GM18867 (cell line): ENCODE measurements at regions not wholly inside any gene's neighbourhood (a gene's known extent, or its start where the extent isn't known, plus 50 kb on each side); places are given as distances from the start of the nearest gene placed in this dataset.
"Not testable (repeated sequence)": the region's sequence is repeated elsewhere in the genome, so short reads cannot be mapped to it uniquely, and the experiment has no call there.

ENCODE experiments used
- ATAC-seq: cut with Tn5 transposase; IDR thresholded peaks from one replicate; pipeline ENCODE4 v1.9.1; 2021; ENCODE audit warnings: mild to moderate bottlenecking, moderate library complexity; ENCODE audit not compliant: unreplicated experiment

GRCh38 chr11:82229341-82229740 is 504.3 kb downstream of the FAM181B start:
- peak; percentile 72 for ATAC-seq

DNA sequence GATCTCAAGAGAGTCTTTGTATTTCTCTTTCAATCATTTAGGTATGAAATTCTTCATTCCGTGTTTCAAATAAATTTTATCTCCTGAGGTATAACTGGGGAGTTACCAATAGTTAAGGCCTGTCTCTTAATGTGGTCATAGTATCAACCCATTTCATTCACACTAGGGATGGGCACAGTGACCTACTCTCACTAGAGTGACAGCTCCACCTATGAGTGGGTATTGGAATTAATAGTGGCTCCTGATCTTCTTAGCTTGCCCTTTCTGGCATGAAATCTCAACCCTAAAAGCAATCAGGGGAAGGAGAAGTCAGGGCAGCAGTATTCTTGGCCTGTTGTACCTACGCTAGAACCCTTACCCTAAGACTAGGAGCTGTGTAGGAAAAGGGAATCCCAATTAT is 507.7 kb downstream of the FAM181B start:
- no peak for ATAC-seq

GRCh38 chr11:82225502-82225901 is 508.2 kb downstream of the FAM181B start:
- peak; percentile 51 for ATAC-seq

DNA sequence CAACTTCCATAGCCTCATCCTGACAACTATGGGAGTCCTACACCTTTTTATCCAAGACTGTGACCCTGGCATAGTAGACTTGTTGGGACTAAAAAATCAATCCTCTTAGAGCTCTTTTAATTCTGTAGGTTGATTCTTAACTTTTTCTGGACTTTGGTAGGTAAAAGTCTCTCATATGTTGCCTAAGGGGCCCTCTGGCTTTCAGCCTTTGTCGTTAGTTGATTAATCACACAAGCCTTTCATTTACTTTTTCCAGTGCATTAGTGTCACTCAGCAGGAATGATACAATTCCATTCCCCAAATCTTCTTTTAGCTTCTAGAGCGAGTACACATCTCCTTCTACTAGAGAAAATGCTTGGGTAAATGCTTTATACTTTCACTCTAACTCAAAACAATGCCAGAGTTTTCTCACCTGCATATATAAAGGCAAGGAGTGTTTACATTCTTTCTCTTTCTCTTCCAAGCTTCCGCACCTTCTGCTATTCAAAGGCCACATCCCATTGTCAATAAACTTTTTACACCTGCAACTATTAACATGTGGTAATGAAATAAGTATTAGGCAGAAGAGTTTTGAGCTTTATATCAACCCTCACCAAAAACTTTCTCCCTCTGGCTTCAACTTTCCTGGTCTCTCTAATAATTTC is 516.6 kb downstream of the FAM181B start:
- ATAC-seq = no peak

- ATAC-seq = no peak
These were observed 523.7 kb downstream of the FAM181B start for GRCh38 chr11:82210011-82210410.

- ATAC-seq = no peak
These were observed 538.4 kb downstream of the FAM181B start for GRCh38 chr11:82195283-82195682.

- no peak for ATAC-seq
These were observed 539.1 kb downstream of the FAM181B start for GRCh38 chr11:82194521-82194920.

DNA sequence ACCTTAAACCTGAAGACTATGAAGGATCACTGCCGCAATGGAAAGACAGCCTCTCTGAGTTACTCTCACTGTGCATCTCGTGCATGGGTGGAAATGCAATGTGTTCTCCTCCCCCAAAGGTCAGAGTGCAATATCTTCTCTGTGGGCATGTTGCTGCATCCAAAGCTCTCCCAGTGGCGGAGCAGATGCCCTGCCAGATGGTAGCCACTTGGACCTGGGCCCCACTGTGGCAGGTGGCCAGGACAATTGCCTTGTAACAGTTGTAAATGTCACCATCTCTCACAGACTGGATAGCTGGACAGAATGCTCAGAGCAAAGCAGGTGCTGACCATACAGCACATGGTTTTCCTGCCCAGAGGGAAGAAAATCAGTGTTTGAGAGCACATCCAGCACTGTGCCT is 542.0 kb downstream of the FAM181B start:
- no peak for ATAC-seq

GRCh38 chr11:82185925-82186324 is 547.7 kb downstream of the FAM181B start:
- ATAC-seq = no peak

DNA sequence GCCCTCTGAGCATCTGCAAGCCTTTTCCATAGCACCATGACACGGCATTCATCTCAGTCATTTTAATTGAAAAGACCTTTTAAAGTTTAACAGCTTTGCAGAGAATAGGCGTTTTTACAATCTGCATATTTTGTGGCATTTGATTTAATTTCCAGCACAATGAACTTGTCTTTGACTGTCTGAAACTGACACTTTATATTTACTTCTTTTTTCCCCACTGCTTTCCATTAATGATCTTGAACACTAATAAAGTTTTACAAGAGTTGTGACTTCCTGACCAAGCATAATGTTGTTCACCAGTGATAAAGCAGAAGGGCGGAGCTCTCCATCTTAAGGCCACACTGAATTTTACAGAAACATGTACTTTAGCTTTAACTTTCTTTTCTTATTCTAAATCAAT is 548.7 kb downstream of the FAM181B start:
- no peak for ATAC-seq

DNA sequence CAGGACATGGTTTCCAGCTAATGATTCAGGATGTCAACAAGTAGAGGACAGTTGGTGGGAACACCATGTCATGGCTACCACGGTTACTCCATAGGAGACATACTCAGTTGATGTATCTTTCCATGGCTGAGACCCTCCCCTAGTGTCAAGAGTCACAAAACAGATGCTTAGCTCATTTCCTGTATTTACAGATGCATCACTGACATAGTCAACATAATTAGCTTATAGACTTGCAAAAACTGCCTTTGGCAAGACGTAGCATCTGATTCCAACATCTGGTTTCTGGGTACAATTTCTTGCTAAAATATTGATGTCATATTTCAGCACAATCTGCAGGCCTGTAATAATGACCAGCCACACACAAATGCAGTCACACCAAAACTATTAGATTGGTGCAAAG is 550.3 kb downstream of the FAM181B start:
- no peak for ATAC-seq

DNA sequence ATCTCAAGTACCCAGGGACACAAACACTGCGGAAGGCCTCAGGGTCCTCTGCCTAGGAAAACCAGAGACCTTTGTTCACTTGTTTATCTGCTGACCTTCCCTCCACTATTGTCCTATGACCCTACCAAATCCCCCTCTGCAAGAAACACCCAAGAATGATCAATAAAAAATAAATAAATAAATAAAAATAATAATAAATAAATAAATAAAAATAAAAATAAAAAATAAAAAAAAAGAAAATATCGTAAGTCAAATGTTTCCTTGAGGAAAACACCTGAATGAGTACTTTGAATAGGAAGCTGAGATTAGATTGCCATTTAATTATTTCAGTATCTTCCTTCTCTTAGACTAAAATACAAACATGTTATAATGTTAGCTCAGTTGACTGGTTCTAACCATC is 551.0 kb downstream of the FAM181B start:
- not testable (repeated sequence) for ATAC-seq

- ATAC-seq = not testable (repeated sequence)
These were observed 551.9 kb downstream of the FAM181B start for GRCh38 chr11:82181796-82182195.

DNA sequence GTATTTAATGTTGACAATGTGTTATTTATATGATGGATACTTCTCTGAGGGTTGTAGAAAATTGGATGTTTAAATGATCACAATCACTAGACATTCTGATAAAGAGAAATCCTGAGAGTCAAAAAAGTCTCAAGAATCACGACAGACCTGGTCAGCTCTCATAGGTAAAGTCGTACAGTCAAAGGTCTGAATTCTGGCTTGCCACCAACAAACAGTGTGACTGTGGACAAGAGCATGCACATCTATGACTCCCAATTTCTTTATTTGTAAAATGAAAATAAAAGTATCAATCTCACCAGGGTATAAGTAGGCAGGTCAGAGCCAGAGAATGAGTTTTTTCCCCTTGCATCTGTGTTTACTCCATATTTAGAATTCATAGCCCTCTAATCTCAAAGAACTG is 556.7 kb downstream of the FAM181B start:
- ATAC-seq = no peak

DNA sequence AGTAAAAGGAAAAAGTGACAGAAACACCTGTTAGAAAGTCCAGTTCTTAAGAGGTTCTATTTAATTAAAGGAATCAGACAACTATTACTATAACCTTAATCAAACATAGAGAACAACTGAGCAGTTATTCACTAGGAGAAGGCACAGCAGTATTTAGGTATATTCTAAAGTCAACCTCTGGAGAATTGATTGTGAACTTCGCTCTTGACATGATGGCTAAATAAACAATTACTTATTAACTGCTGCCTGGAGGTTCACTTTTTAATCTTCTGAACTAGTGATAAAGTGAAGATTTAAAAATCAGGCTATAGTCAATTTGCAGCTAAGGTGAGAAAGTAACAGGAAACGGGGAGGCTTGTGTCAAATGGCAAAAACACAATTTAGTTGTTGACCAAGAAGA is 557.3 kb downstream of the FAM181B start:
- ATAC-seq = no peak

- ATAC-seq = peak; percentile 82
These were observed 559.1 kb downstream of the FAM181B start for GRCh38 chr11:82174610-82175009.

- no peak for ATAC-seq
These were observed 586.9 kb downstream of the FAM181B start for GRCh38 chr11:82146789-82147188.

DNA sequence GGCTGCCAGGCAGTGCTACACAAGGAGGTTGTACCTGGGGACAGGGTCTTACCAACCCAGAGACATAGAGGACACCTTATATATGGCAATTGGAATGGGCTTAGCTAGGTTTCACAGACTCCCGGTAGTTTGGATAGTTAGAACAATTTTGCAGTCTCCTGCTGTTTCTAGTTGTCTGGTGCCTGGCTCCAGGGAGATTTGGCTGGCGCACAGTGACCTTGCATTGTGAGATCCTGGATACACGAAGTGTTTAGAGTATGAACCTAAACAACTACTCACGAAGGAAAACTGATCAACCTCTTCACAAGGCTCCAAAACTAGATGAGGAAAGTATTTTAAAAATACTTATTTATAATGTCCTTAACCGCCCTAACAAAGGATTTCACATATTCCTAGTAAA is 614.7 kb downstream of the FAM181B start:
- ATAC-seq = no peak

GRCh38 chr11:82117362-82117761 is 616.3 kb downstream of the FAM181B start:
- peak; percentile 74 for ATAC-seq

DNA sequence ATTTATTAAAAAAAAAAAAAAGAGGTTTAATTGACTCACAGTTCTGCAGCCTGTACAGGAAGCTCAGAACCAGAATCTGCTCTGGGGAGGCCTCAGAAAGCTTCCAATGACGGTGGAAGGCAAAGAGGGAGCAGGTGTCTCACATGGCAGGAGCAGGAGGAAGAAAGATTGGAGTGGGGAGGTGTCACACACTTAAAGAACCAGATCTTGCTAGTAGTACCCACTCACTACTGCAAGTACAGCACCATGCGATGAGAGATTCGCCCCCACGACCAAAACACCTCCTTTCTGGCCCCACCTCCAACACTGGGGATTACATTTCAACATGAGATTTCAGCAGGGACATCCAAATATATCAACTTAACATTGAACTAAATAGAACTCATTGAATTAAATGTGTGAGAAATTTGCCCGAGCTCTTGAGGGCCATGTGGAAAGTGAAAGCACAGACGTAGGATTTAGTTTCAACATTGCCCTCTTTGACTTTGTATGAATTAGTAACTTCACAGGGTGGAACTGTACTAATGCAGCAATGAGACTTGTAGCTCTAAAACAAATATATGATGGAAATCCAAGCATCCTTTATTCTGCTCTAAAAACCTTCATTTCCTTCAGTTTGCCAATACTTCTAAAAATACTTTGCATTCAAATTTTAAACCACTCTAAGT is 628.2 kb downstream of the FAM181B start:
- ATAC-seq = no peak

- no peak for ATAC-seq
These were observed 640.8 kb downstream of the FAM181B start for GRCh38 chr11:82092904-82093303.

- no peak for ATAC-seq
These were observed 644.2 kb downstream of the FAM181B start for GRCh38 chr11:82089426-82089825.

- ATAC-seq = no peak
These were observed 648.2 kb downstream of the FAM181B start for GRCh38 chr11:82085493-82085892.
